Upper lobe of left lung (tissue), 6 donors: ENCODE measurements at regions not wholly inside any gene's neighbourhood (a gene's known extent, or its start where the extent isn't known, plus 50 kb on each side); places are given as distances from the start of the nearest gene placed in this dataset.
A peak's percentile ranks its signal among the peaks of the same experiment; 100 is the strongest.

Source experiments
- ATAC-seq, 2 donors: fragments of 200-7000 bp; cut with Tn5 transposase; one replicate each; pipeline ENCODE4 v1.9.1; 2022; ENCODE audit warnings: mild to moderate bottlenecking in 2 of 2, moderate library complexity in 2 of 2; ENCODE audit not compliant: low FRiP score in 2 of 2
- DNase-seq, 2 donors: peaks; one replicate each; pipeline ENCODE4 v3.0.0-alpha.2; 2019 to 2020
- H3K27ac ChIP-seq, 4 donors: fragments of 200-600 bp; sonication (generic); one replicate each; pipeline ENCODE4 v1.5.1; 2016 to 2019
- H3K27me3 ChIP-seq, 4 donors: fragments of 200-600 bp; sonication (generic); one replicate each; pipeline ENCODE4 v1.5.1; 2017 to 2019
- H3K36me3 ChIP-seq, 4 donors: fragments of 200-600 bp; sonication (generic); one replicate each; pipeline ENCODE4 v1.5.1; 2016 to 2019
- H3K4me1 ChIP-seq, 4 donors: fragments of 200-600 bp; sonication (generic); one replicate each; pipeline ENCODE4 v1.5.1; 2018 to 2019
- H3K4me3 ChIP-seq, 4 donors: fragments of 200-600 bp; sonication (generic); one replicate each; pipeline ENCODE4 v1.5.1; 2017 to 2019; ENCODE audit warnings: mild to moderate bottlenecking in 2 of 4, moderate library complexity in 1 of 4
- H3K9me3 ChIP-seq, 4 donors: fragments of 200-600 bp; sonication (generic); one replicate each; pipeline ENCODE4 v1.5.1; 2018 to 2019
- CTCF ChIP-seq, 6 experiments: fragments of 450-650 bp in 4 of 6; fragments of 200-600 bp in 2 of 6; sonication (generic) in 2 of 6; IDR thresholded peaks; one replicate each; pipeline ENCODE4 v1.5.1; 2016 to 2019; ENCODE audit warnings: antibody characterized with exemption in 6 of 6
- EP300 ChIP-seq, 4 donors: sonication (generic); formaldehyde crosslinking; IDR thresholded peaks; one replicate each; pipeline ENCODE4 v1.5.1; 2017; ENCODE audit warnings: antibody characterized with exemption in 4 of 4, control low read depth in 2 of 4
- POLR2A ChIP-seq, 4 donors: fragments of 450-650 bp; IDR thresholded peaks; one replicate each; pipeline ENCODE4 v1.5.1; 2016 to 2017; ENCODE audit warnings: antibody characterized with exemption in 4 of 4, mild to moderate bottlenecking in 2 of 4
- POLR2AphosphoS5 ChIP-seq, 2 donors: sonication (generic); formaldehyde crosslinking; IDR thresholded peaks; one replicate each; pipeline ENCODE4 v1.5.1; 2017; ENCODE audit warnings: antibody characterized with exemption in 2 of 2
- WGBS, 2 donors: methylation state at CpG; one replicate each; pipeline ENCODE4 v1.1.5; 2017 to 2018; 5-methylcytosine and 5-hydroxymethylcytosine counted together
- donor health status: DM: no; HTN: no; CAD: no; lungs with moderate emphysema.
- donor health status: DM: no; HTN: yes; CAD: no; lungs with severe emphysema.

GRCh38 chr13:90428522-90429210, 918.8 kb upstream of the MIR17HG start:
- TF ChIP-seq EP300 (IDR thresholded peaks at IDR 0.05) = no peak
- TF ChIP-seq CTCF (IDR thresholded peaks at IDR 0.05) = no peak
- Histone ChIP-seq H3K9me3 (no peaks in the 10 kb centered on the region), H3K4me1 (no peaks in the 10 kb centered on the region), H3K4me3 (no peak overlapping the region), H3K27me3 (no peaks in the 10 kb centered on the region), H3K27ac (no peak overlapping the region), H3K36me3 (no peaks in the 10 kb centered on the region)
- peak in 1 of 2 donors; percentile 59 for ATAC-seq
- WGBS, 2 donors = 88 to 90% methylated on average over 11 to 12 of the region's 12 CpGs
- no peak for DNase-seq

DNA sequence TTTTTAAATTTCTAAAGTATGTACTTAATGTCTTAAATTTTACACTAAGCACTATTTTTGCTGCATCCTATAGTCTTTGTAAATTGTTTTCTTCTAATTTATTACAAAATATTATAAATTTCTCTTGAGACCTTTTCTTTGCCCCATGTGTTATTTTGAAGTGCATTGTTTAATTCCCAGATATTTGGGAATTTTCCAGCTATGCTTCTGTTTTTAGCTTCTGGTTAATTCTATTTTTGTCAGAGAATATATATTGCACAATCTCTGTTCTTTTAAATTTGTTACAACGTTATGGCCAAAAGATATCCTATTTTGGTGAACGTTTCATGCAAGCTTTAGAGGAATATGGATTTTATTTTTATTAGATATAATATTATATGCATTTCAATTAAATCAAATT, 917.4 kb upstream of the MIR17HG start:
- Histone ChIP-seq H3K4me1 (no peaks in the 10 kb centered on the region), H3K27me3 (no peaks in the 10 kb centered on the region), H3K9me3 (no peaks in the 10 kb centered on the region), H3K36me3 (no peaks in the 10 kb centered on the region), H3K27ac (no peak overlapping the region), H3K4me3 (no peak overlapping the region)
- ATAC-seq (no peak), DNase-seq (no peak)
- WGBS, 2 donors = 60 to 63% methylated on average over 2 of the region's 2 CpGs
- TF ChIP-seq CTCF (IDR thresholded peaks at IDR 0.05) (no peak), POLR2AphosphoS5 (IDR thresholded peaks at IDR 0.05) (no peak), EP300 (IDR thresholded peaks at IDR 0.05) (no peak), POLR2A (IDR thresholded peaks at IDR 0.05) (no peak)

- H3K27ac ChIP-seq = no peak overlapping the region
- no peaks in the 10 kb centered on the region for H3K27me3 ChIP-seq
- H3K9me3 ChIP-seq = no peaks in the 10 kb centered on the region
- WGBS, 2 donors = 87 to 88% methylated on average over 4 of the region's 4 CpGs
- no peaks in the 10 kb centered on the region for H3K36me3 ChIP-seq
- ATAC-seq (no peak), DNase-seq (no peak)
- TF ChIP-seq CTCF (IDR thresholded peaks at IDR 0.05) (no peak), POLR2A (IDR thresholded peaks at IDR 0.05) (no peak), EP300 (IDR thresholded peaks at IDR 0.05) (no peak), POLR2AphosphoS5 (IDR thresholded peaks at IDR 0.05) (no peak)
- no peaks in the 10 kb centered on the region for H3K4me1 ChIP-seq
- no peak overlapping the region for H3K4me3 ChIP-seq
Observed at GRCh38 chr13:90436697-90437096, 910.8 kb upstream of the MIR17HG start.

DNA sequence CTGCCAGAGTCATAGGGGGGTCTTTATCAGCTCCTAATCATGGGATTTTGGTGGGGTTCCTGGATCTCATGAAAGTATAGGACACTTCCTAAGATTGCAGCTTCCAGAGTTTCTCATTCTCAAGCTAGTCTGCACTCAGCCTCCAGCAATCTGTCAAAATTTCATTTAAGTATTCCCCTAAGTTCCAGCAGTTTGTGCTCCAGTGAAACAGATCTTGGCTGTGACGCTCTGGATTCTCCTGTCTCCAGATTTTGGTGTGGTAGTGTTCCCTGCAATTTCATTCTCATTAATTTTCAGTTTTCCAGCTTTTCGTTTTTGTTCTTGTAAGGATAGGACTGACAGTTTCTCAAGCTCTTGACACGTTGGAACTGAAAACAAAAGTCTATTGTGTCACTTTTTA, 908.9 kb upstream of the MIR17HG start:
- 69 to 78% methylated on average over 3 of the region's 3 CpGs for WGBS, 2 donors
- Histone ChIP-seq H3K36me3 (no peaks in the 10 kb centered on the region), H3K27ac (no peak overlapping the region), H3K9me3 (no peaks in the 10 kb centered on the region), H3K27me3 (no peaks in the 10 kb centered on the region), H3K4me3 (no peak overlapping the region), H3K4me1 (no peaks in the 10 kb centered on the region)
- DNase-seq (no peak), ATAC-seq (no peak)
- TF ChIP-seq CTCF (IDR thresholded peaks at IDR 0.05) (no peak), EP300 (IDR thresholded peaks at IDR 0.05) (no peak), POLR2AphosphoS5 (IDR thresholded peaks at IDR 0.05) (no peak), POLR2A (IDR thresholded peaks at IDR 0.05) (no peak)

GRCh38 chr13:90443268-90443667, 904.2 kb upstream of the MIR17HG start:
- H3K9me3 ChIP-seq = no peaks in the 10 kb centered on the region
- ATAC-seq = no peak
- no peaks in the 10 kb centered on the region for H3K27me3 ChIP-seq
- H3K27ac ChIP-seq = no peak overlapping the region
- TF ChIP-seq POLR2AphosphoS5 (IDR thresholded peaks at IDR 0.05) = no peak
- no peak for TF ChIP-seq POLR2A (IDR thresholded peaks at IDR 0.05)
- no peak for TF ChIP-seq CTCF (IDR thresholded peaks at IDR 0.05)
- TF ChIP-seq EP300 (IDR thresholded peaks at IDR 0.05) = no peak
- no peaks in the 10 kb centered on the region for H3K36me3 ChIP-seq
- 78 to 80% methylated on average over 3 of the region's 3 CpGs for whole genome bisulfite sequencing, 2 donors
- no peak for DNase-seq
- H3K4me3 ChIP-seq = no peak overlapping the region
- no peaks in the 10 kb centered on the region for H3K4me1 ChIP-seq
